Suprapubic skin (tissue), 4 donors: ENCODE measurements at regions not wholly inside any gene's neighbourhood (a gene's known extent, or its start where the extent isn't known, plus 50 kb on each side); places are given as distances from the start of the nearest gene placed in this dataset.

ENCODE experiments used
- DNase-seq, 2 donors: peaks; one replicate each; pipeline ENCODE4 v3.0.0-alpha.2; 2019; ENCODE audit warnings: low spot score in 2 of 2
- H3K27ac ChIP-seq: fragments of 200-600 bp; sonication (generic); one replicate; pipeline ENCODE4 v1.5.1; 2019
- H3K27me3 ChIP-seq: fragments of 200-600 bp; sonication (generic); one replicate; pipeline ENCODE4 v1.5.1; 2019
- H3K36me3 ChIP-seq: fragments of 200-600 bp; sonication (generic); one replicate; pipeline ENCODE4 v1.5.1; 2019
- H3K4me1 ChIP-seq: fragments of 200-600 bp; sonication (generic); one replicate; pipeline ENCODE4 v1.5.1; 2019
- H3K4me3 ChIP-seq: fragments of 200-600 bp; sonication (generic); one replicate; pipeline ENCODE4 v1.5.1; 2019; ENCODE audit warnings: mild to moderate bottlenecking
- H3K9me3 ChIP-seq: fragments of 200-600 bp; sonication (generic); one replicate; pipeline ENCODE4 v1.5.1; 2019
- EP300 ChIP-seq: sonication (generic); formaldehyde crosslinking; IDR thresholded peaks from one replicate; pipeline ENCODE4 v1.6.1; 2017; ENCODE audit warnings: antibody characterized with exemption
- POLR2A ChIP-seq, 2 donors: fragments of 450-650 bp; IDR thresholded peaks; one replicate each; pipeline ENCODE4 v1.6.1; 2017; ENCODE audit warnings: antibody characterized with exemption in 2 of 2, mild to moderate bottlenecking in 2 of 2, moderate library complexity in 2 of 2
- POLR2AphosphoS5 ChIP-seq, 3 donors: sonication (generic); formaldehyde crosslinking; IDR thresholded peaks; one replicate each; pipeline ENCODE4 v1.6.1; 2017; ENCODE audit warnings: antibody characterized with exemption in 3 of 3
- WGBS: methylation state at CpG from one replicate; pipeline ENCODE4 v1.1.5; 2018; 5-methylcytosine and 5-hydroxymethylcytosine counted together
- TF ChIP-seq, protein P1 (sequence below), 2 donors: fragments of 200-600 bp in 1 of 2; fragments of 450-650 bp in 1 of 2; sonication (generic) in 1 of 2; IDR thresholded peaks; one replicate each; pipeline ENCODE4 v1.5.1; 2016 to 2019; ENCODE audit warnings: antibody characterized with exemption in 2 of 2, mild to moderate bottlenecking in 1 of 2, moderate library complexity in 1 of 2

DNA sequence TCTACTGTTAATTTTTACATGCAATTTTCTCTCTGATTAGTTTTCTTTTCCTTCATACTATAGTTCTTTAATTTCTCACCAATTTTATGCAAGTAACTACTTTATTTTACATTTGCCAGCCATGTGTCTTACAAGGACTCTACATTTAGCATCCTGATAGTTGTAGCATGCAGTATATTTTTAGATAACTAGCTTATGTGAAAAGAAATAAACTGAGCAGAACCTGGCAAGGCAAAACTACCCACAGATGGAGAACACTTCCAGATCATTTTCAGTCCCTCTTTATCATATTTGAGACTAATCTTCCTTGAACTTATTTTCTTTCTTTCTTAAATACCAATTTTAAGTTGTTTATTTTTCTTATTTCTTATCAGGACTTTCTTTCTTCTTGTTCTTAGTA, 943.6 kb downstream of the LRFN5 start:
- no peak overlapping the region for H3K4me3 ChIP-seq
- DNase-seq, result no peak
- TF ChIP-seq EP300 (no peak), POLR2AphosphoS5 (IDR thresholded peaks at IDR 0.05) (no peak), POLR2A (IDR thresholded peaks at IDR 0.05) (no peak)
- TF ChIP-seq, protein P1, sequence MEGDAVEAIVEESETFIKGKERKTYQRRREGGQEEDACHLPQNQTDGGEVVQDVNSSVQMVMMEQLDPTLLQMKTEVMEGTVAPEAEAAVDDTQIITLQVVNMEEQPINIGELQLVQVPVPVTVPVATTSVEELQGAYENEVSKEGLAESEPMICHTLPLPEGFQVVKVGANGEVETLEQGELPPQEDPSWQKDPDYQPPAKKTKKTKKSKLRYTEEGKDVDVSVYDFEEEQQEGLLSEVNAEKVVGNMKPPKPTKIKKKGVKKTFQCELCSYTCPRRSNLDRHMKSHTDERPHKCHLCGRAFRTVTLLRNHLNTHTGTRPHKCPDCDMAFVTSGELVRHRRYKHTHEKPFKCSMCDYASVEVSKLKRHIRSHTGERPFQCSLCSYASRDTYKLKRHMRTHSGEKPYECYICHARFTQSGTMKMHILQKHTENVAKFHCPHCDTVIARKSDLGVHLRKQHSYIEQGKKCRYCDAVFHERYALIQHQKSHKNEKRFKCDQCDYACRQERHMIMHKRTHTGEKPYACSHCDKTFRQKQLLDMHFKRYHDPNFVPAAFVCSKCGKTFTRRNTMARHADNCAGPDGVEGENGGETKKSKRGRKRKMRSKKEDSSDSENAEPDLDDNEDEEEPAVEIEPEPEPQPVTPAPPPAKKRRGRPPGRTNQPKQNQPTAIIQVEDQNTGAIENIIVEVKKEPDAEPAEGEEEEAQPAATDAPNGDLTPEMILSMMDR (IDR thresholded peaks at IDR 0.05), result no peak
- H3K36me3 ChIP-seq, result no peaks in the 10 kb centered on the region
- H3K27me3 ChIP-seq, result no peaks in the 10 kb centered on the region
- no peaks in the 10 kb centered on the region for H3K9me3 ChIP-seq
- H3K27ac ChIP-seq, result no peak overlapping the region
- no peaks in the 10 kb centered on the region for H3K4me1 ChIP-seq

- H3K9me3 ChIP-seq, result no peaks in the 10 kb centered on the region
- H3K27me3 ChIP-seq, result no peaks in the 10 kb centered on the region
- no peak for DNase-seq
- TF ChIP-seq POLR2AphosphoS5 (IDR thresholded peaks at IDR 0.05) (no peak), EP300 (no peak), POLR2A (IDR thresholded peaks at IDR 0.05) (no peak)
- TF ChIP-seq, protein P1 (IDR thresholded peaks at IDR 0.05), result no peak
- H3K36me3 ChIP-seq, result no peaks in the 10 kb centered on the region
- no peaks in the 10 kb centered on the region for H3K4me1 ChIP-seq
- no peak overlapping the region for H3K27ac ChIP-seq
- no peak overlapping the region for H3K4me3 ChIP-seq
Observed at GRCh38 chr14:42548349-42548748, 941.7 kb downstream of the LRFN5 start.

DNA sequence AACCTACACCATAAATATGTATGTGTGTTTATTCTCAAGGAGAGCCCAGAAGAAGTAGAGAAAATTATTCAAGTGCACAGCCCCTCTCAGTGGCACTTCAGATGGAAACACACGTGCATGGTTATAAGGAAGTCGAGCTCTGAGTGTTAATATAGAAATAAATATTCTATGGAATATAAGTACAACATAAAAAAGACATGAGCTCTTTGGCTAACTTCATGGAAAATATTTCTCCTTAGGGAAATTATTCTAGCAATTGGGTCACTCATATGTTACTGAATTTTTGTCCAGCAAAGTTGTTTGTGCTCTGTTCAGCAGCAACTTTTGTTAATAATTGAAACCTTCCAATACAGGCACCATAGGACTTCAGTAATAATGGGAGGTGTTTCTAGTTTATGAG, 939.0 kb downstream of the LRFN5 start:
- H3K27ac ChIP-seq, result no peak overlapping the region
- no peaks in the 10 kb centered on the region for H3K9me3 ChIP-seq
- H3K4me3 ChIP-seq, result no peak overlapping the region
- DNase-seq, result no peak
- no peaks in the 10 kb centered on the region for H3K27me3 ChIP-seq
- no peaks in the 10 kb centered on the region for H3K36me3 ChIP-seq
- TF ChIP-seq POLR2A (IDR thresholded peaks at IDR 0.05) (no peak), EP300 (no peak), POLR2AphosphoS5 (IDR thresholded peaks at IDR 0.05) (no peak)
- TF ChIP-seq, protein P1 (IDR thresholded peaks at IDR 0.05), result no peak
- WGBS, result 71% methylated on average over 2 of the region's 2 CpGs
- no peaks in the 10 kb centered on the region for H3K4me1 ChIP-seq

- Histone ChIP-seq H3K27ac (no peak overlapping the region), H3K36me3 (no peaks in the 10 kb centered on the region), H3K27me3 (no peaks in the 10 kb centered on the region), H3K9me3 (no peaks in the 10 kb centered on the region), H3K4me1 (no peaks in the 10 kb centered on the region), H3K4me3 (no peak overlapping the region)
- 23% methylated on average over 3 of the region's 3 CpGs for WGBS
- DNase-seq, result no peak
- TF ChIP-seq, protein P1 (IDR thresholded peaks at IDR 0.05), result no peak
- TF ChIP-seq POLR2AphosphoS5 (IDR thresholded peaks at IDR 0.05) (no peak), EP300 (no peak), POLR2A (IDR thresholded peaks at IDR 0.05) (no peak)
Observed at GRCh38 chr14:42541535-42542001, 934.9 kb downstream of the LRFN5 start.

DNA sequence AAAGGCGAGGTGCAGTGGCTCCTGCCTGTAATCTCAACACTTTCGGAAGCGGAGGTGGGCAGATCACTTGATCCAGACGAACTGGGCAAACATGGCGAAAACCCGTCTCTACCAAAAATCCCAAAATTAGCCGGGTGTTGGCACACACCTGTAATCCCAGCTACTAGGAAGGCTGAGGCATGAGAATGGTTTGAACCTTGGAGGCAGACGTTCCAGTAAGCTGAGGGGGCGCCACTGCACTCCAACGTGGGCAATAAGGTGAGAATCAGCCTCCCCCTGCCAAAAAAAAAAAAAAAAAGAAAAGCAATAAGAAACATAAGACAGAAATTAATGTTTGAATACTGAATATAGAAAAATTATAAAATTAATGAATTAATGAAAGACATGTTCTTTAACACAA, 928.7 kb downstream of the LRFN5 start:
- TF ChIP-seq, protein P1 (IDR thresholded peaks at IDR 0.05), result no peak
- TF ChIP-seq POLR2A (IDR thresholded peaks at IDR 0.05) (no peak), EP300 (no peak), POLR2AphosphoS5 (IDR thresholded peaks at IDR 0.05) (no peak)
- Histone ChIP-seq H3K27ac (no peak overlapping the region), H3K36me3 (no peaks in the 10 kb centered on the region), H3K4me3 (no peak overlapping the region), H3K9me3 (no peaks in the 10 kb centered on the region), H3K27me3 (no peaks in the 10 kb centered on the region), H3K4me1 (no peaks in the 10 kb centered on the region)
- 92% methylated on average over 10 of the region's 10 CpGs for WGBS
- no peak for DNase-seq
